GM12878 (cell line): ENCODE measurements at regions not wholly inside any gene's neighbourhood (a gene's known extent, or its start where the extent isn't known, plus 50 kb on each side); places are given as distances from the start of the nearest gene placed in this dataset.

Source experiments
- ATAC-seq: fragments of 200-7000 bp; cut with Tn5 transposase; 3 replicates; pipeline ENCODE4 v1.9.1; 2020; ENCODE audit warnings: mild to moderate bottlenecking, moderate library complexity
- BruUV-seq: library from RNA; stranded (reverse); fragments of 400-500 nt; replicated peaks from 2 replicates; lab custom pipeline; 2021; lab: Mats Ljungman, UMichigan
- CTCF ChIA-PET: fragments of 300-600 bp; sonication (Branson Sonifier 250); formaldehyde crosslinking; extraction: SDS; loops from one replicate; lab custom pipeline; 2021; ENCODE audit warnings: inconsistent platforms; lab: Yijun Ruan, JAX
- POLR2A ChIA-PET: fragments of 350-600 bp; formaldehyde crosslinking; extraction: SDS; loops from one replicate; lab custom pipeline; 2021; ENCODE audit warnings: inconsistent platforms; lab: Charles Lee
- RAD21 ChIA-PET: fragments of 300-600 bp; sonication (Branson Sonifier 250); formaldehyde crosslinking; loops from one replicate; lab custom pipeline; 2023; ENCODE audit warnings: antibody characterized with exemption; ENCODE audit not compliant: unreplicated experiment; lab: Charles Lee
- SMC1A ChIA-PET: fragments of 300-600 bp; sonication (Branson Sonifier 250); formaldehyde crosslinking; loops from one replicate; lab custom pipeline; 2023; ENCODE audit not compliant: unreplicated experiment, uncharacterized antibody; lab: Charles Lee
- DNase-seq: peaks from one replicate; pipeline ENCODE4 v3.0.0-alpha.2; 2011; ENCODE audit warnings: low read depth, low spot score
- FAIRE-seq: peaks from 3 replicates; lab custom pipeline; 2011; peaks lifted over from hg19 to GRCh38; lab: Jason Lieb, UNC
- H2AFZ ChIP-seq: 2 replicates; pipeline ENCODE4 v1.6.0; 2011; ENCODE audit warnings: low read depth, low read length, control low read depth; ENCODE audit not compliant: control insufficient read depth
- H3K27ac ChIP-seq: 2 replicates; pipeline ENCODE4 v1.5.1; 2011; ENCODE audit warnings: control low read depth; ENCODE audit not compliant: control insufficient read depth, insufficient read depth
- H3K27me3 ChIP-seq, 2 experiments: replicated peaks in 1 of 2; 2 replicates each; pipeline versions ENCODE4 v1.6.0 to v1.6.1; 2011; ENCODE audit warnings: low read length in 1 of 2; ENCODE audit not compliant: control insufficient read depth in 2 of 2, insufficient read depth in 2 of 2
- H3K36me3 ChIP-seq, 2 experiments: 2 replicates each; pipeline ENCODE4 v1.5.1; 2011; ENCODE audit warnings: low read length in 1 of 2; ENCODE audit not compliant: control insufficient read depth in 2 of 2, insufficient read depth in 2 of 2
- H3K4me1 ChIP-seq: 2 replicates; pipeline ENCODE4 v1.6.1; 2011; ENCODE audit warnings: mild to moderate bottlenecking, low read length, moderate library complexity, mixed read lengths; ENCODE audit not compliant: control insufficient read depth, insufficient read depth
- H3K4me2 ChIP-seq: 2 replicates; pipeline ENCODE4 v1.6.0; 2011; ENCODE audit warnings: control low read depth; ENCODE audit not compliant: control insufficient read depth, insufficient read depth
- H3K4me3 ChIP-seq: fragments of 200-600 bp; sonication (generic); 2 replicates; pipeline ENCODE4 v1.5.1; 2016
- H3K79me2 ChIP-seq: 2 replicates; pipeline ENCODE4 v1.6.0; 2011; ENCODE audit warnings: low read length; ENCODE audit not compliant: control insufficient read depth, insufficient read depth
- H3K9ac ChIP-seq: 2 replicates; pipeline ENCODE4 v1.8.0; 2011; ENCODE audit warnings: low read length, control low read depth, mixed read lengths; ENCODE audit not compliant: control insufficient read depth, insufficient read depth
- H3K9me3 ChIP-seq: replicated peaks from 3 replicates; pipeline ENCODE4 v1.5.1; 2011; ENCODE audit warnings: mild to moderate bottlenecking, low read length; ENCODE audit not compliant: control insufficient read depth, insufficient read depth
- H4K20me1 ChIP-seq: 2 replicates; pipeline ENCODE4 v1.6.0; 2011; ENCODE audit not compliant: control insufficient read depth, insufficient read depth
- JUNB ChIP-seq: IDR thresholded peaks from 2 replicates; pipeline ENCODE4 v1.6.1; 2016; ENCODE audit warnings: antibody characterized with exemption, mild to moderate bottlenecking
- KAT2A ChIP-seq: conservative IDR thresholded peaks from 2 replicates; pipeline ENCODE4 v1.6.1; 2011; ENCODE audit warnings: low read depth, low read length; ENCODE audit not compliant: control insufficient read depth
- KDM1A ChIP-seq: fragments of 200-600 bp; sonication (generic); IDR thresholded peaks from 2 replicates; pipeline ENCODE4 v1.6.1; 2016; ENCODE audit warnings: borderline replicate concordance
- PML ChIP-seq: IDR thresholded peaks from 2 replicates; pipeline ENCODE4 v1.6.1; 2012; ENCODE audit warnings: low read length, inconsistent platforms
- RBBP5 ChIP-seq: fragments of 200-600 bp; sonication (generic); conservative IDR thresholded peaks from 2 replicates; pipeline ENCODE4 v1.6.1; 2016
- RCOR1 ChIP-seq: conservative IDR thresholded peaks from 2 replicates; pipeline ENCODE4 v1.6.1; 2012; ENCODE audit warnings: low read depth, low read length, improper control_type of control experiment
- SMC3 ChIP-seq: IDR thresholded peaks from 2 replicates; pipeline ENCODE4 v1.6.1; 2011; ENCODE audit warnings: low read length, improper control_type of control experiment, borderline replicate concordance
- SP1 ChIP-seq: IDR thresholded peaks from one replicate; pipeline ENCODE4 v1.6.1; 2011; ENCODE audit warnings: low read depth, low read length
- TAF1 ChIP-seq: IDR thresholded peaks from 2 replicates; pipeline ENCODE4 v1.6.1; 2011; ENCODE audit warnings: mild to moderate bottlenecking, low read depth, low read length, borderline replicate concordance
- TARDBP ChIP-seq: IDR thresholded peaks from 2 replicates; pipeline ENCODE4 v1.6.1; 2016; ENCODE audit warnings: borderline replicate concordance
- WRNIP1 ChIP-seq: IDR thresholded peaks from 2 replicates; pipeline ENCODE4 v1.6.1; 2011; ENCODE audit warnings: low read depth, low read length, improper control_type of control experiment, borderline replicate concordance
- ZZZ3 ChIP-seq: IDR thresholded peaks from 2 replicates; pipeline ENCODE4 v1.6.1; 2011; ENCODE audit warnings: low read depth; ENCODE audit not compliant: control insufficient read depth, insufficient read length
- WGBS: methylation state at CpG from one replicate; pipeline ENCODE4 v1.1.6; 2016; ENCODE audit warnings: low lambda C conversion rate; ENCODE audit not compliant: insufficient replicate concordance, insufficient coverage; ENCODE audit errors: missing lambda C conversion rate; 5-methylcytosine and 5-hydroxymethylcytosine counted together
- in situ Hi-C: fragments of 300-500 bp; cut with MboI; formaldehyde crosslinking; loops from 9 replicates; pipeline ENCODE4 v1.14.3; 2018; ENCODE audit warnings: mixed read lengths
- intact Hi-C: fragments of 100-400 bp; cut with micrococcal nuclease; formaldehyde crosslinking; loops from one replicate; pipeline ENCODE4 v1.14.2; 2022; ENCODE audit not compliant: unreplicated experiment
- TF ChIP-seq, protein P1 (sequence below): IDR thresholded peaks from 2 replicates; pipeline ENCODE4 v1.6.1; 2011; ENCODE audit warnings: low read depth, low read length, improper control_type of control experiment, borderline replicate concordance
- TF ChIP-seq, protein P2 (sequence below): fragments of 450-650 bp; IDR thresholded peaks from 2 replicates; pipeline ENCODE4 v1.6.1; 2018; ENCODE audit warnings: mild to moderate bottlenecking, low read depth, moderate library complexity; ENCODE audit not compliant: partially characterized antibody

DNA sequence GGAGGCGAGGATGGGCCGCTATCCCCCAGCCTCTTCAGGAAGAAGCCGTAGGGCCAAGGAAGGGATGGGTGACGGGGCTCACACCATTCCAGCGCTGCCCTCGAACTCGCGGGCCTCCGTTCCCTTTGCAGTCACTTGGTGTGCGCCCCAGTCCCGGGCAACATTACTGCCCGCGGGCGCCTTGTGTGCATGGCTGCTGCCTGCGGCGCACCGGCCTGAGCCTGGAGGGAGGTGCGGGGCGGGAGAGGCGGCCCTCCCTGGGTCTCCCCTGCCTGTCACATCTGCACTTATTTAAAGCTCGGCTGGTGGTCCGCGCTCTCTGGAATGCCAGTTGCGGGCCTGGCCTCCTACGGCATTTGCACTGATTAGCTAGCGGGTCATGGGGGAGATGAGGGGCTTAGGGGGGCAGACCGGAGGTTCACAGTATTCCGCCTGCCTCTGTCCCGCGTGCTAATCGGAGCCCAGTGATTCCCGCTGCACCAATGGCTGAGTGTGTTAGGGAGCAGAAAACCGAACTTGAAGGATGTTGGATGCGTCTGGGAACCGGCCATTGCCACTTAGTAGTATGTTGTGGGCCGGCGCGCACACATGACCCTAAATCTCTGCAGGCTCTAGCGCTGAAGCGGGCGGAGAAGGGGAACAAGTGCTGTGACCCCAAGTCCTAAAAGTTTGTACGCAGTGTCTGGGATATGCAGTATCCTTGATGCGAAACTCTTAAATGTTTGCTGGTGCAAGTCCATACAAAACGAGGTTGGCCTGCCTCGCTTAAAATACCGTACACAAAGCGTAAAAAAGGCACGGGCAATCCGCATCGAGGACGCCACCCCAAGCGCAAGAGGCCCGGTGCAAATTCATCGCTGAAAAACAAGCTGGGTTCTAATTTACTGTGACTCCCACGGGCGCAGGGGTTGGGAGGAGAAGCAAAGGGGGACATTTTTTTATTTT, 161.2 kb upstream of the SIX2 start (continued):
- TF ChIP-seq KDM1A (no peak), JUNB (no peak)

DNA sequence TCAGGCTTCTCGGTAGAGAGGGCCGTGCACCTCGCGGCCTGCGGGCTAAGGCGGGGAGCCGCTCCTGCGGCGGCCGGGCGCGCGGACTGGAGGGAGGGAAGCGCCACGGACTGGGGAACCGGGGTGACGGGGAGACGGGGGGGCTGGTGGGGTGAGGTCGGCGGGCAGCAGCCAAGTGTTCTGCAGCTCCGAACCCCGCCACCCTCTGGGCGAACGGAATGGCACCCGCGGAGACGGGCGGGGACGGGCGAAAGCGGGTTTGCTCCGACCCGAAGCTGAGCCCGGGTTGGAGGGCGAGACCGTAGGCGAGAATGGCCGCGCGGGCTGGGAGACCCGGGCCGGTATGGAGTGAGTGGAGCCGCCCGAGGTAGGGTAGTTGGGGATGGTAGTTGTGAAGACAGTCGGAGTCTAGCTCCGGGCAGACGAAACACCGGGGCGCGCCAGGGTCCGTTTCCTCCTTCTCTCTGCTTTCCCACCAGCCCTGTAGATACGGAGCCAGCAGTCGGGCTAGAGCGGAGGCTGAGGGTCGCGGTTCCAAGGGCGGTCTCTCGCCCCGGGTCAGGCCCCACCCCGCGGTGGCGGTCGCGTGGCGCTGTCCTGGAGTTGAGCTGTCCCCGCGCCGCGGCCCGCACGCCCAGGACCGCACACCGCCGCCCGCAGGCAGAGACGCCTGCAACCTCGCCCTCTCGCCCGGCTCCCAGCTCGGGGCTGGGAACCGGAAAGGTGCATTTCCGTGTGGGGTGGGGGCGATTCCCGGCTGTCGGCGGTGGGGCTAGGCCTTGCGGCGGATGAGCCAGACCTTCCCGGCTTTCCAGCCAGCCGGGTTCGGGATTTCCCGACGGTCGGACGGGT, 160.3 kb upstream of the SIX2 start:
- POLR2A ChIA-PET, result no interaction called here

More for the DNA sequence above, 160.3 kb upstream of the SIX2 start:
- intact Hi-C loops (no loop called here), in situ Hi-C loops (no loop called here)
- WGBS, result 1% methylated on average over 71 of the region's 95 CpGs
- no peaks in the 10 kb centered on the region for H4K20me1 ChIP-seq
- no peaks in the 10 kb centered on the region for H3K79me2 ChIP-seq
- peak; percentile 35 for ATAC-seq
- no peak overlapping the region; the same call in 1 of the 2 replicates for H3K4me2 ChIP-seq
- no peaks in the 10 kb centered on the region for H3K9me3 ChIP-seq
- no peak overlapping the region for H3K9ac ChIP-seq
- H3K27me3 ChIP-seq, result peaks cover 2 to 23% of the 10 kb centered on the region in 2 experiments; a peak in 3 of 4 replicates
- no peak for DNase-seq
- H3K36me3 ChIP-seq, result no peaks in the 10 kb centered on the region
- ChIA-PET CTCF (no interaction called here), SMC1A (no interaction called here), RAD21 (no interaction called here)
- no peaks in the 10 kb centered on the region for H3K4me1 ChIP-seq
- BruUV-seq, result no TSS peak
- no peak for FAIRE-seq
- H3K4me3 ChIP-seq, result no peak overlapping the region
- no peak overlapping the region for H2AFZ ChIP-seq
- TF ChIP-seq PML (no peak), JUNB (no peak), ZZZ3 (no peak), TAF1 (no peak), SMC3 (no peak), TARDBP (no peak), SP1 (no peak), RBBP5 (no peak), WRNIP1 (no peak), RCOR1 (no peak), KAT2A (no peak)
- TF ChIP-seq, protein P1, sequence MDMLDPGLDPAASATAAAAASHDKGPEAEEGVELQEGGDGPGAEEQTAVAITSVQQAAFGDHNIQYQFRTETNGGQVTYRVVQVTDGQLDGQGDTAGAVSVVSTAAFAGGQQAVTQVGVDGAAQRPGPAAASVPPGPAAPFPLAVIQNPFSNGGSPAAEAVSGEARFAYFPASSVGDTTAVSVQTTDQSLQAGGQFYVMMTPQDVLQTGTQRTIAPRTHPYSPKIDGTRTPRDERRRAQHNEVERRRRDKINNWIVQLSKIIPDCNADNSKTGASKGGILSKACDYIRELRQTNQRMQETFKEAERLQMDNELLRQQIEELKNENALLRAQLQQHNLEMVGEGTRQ, result no peak
- TF ChIP-seq, protein P2, sequence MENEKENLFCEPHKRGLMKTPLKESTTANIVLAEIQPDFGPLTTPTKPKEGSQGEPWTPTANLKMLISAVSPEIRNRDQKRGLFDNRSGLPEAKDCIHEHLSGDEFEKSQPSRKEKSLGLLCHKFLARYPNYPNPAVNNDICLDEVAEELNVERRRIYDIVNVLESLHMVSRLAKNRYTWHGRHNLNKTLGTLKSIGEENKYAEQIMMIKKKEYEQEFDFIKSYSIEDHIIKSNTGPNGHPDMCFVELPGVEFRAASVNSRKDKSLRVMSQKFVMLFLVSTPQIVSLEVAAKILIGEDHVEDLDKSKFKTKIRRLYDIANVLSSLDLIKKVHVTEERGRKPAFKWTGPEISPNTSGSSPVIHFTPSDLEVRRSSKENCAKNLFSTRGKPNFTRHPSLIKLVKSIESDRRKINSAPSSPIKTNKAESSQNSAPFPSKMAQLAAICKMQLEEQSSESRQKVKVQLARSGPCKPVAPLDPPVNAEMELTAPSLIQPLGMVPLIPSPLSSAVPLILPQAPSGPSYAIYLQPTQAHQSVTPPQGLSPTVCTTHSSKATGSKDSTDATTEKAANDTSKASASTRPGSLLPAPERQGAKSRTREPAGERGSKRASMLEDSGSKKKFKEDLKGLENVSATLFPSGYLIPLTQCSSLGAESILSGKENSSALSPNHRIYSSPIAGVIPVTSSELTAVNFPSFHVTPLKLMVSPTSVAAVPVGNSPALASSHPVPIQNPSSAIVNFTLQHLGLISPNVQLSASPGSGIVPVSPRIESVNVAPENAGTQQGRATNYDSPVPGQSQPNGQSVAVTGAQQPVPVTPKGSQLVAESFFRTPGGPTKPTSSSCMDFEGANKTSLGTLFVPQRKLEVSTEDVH, result no peak
- H3K27ac ChIP-seq, result no peak overlapping the region
